ENCODE measurements at regions not wholly inside any gene's neighbourhood (a gene's known extent, or its start where the extent isn't known, plus 50 kb on each side); places are given as distances from the start of the nearest gene placed in this dataset.
"Not testable (repeated sequence)": the region's sequence is repeated elsewhere in the genome, so short reads cannot be mapped to it uniquely, and the experiment has no call there.

DNA sequence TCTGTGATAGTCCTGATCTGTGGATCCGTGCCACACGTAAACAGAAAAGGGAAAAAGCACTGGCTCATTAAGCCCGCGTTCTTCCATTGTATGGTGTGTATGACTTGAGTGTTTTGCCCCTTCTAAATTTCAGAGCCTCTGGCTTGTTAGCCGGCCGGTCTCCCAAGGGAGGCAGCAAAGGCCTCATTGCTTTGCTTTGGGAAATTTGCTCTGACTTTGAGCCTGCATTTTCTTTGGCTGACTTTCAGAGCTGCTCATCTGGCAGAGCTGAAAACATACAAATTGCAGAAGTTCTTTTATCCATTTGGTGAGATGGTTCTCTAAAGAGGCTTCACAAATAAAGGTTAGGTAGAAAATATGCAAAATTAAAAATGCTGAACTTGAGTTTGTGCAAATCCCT, 123.0 kb downstream of the UTRN start:
- WGBS (ENCODE audit: insufficient coverage) = 100% methylated on average over 6 of the region's 6 CpGs
- Mint-ChIP-seq H3K4me3 (no peak overlapping the region), H3K9me3 (ENCODE audit: insufficient read depth) (peaks cover under 1% of the 10 kb centered on the region), H3K27ac (no peak overlapping the region), H3K4me1 (peaks cover 51% of the 10 kb centered on the region), H3K27me3 (no peaks in the 10 kb centered on the region)
- ChIA-PET CTCF (no interaction called here), POLR2A (no interaction called here)
- peaks cover 98% of the 10 kb centered on the region for H3K79me2 ChIP-seq (ENCODE audit: control insufficient read depth, insufficient read depth, low read length)
- H3K4me2 ChIP-seq (replicated peaks; ENCODE audit: low read depth, low read length, poor library complexity, severe bottlenecking) = no peak overlapping the region
- H4K20me1 ChIP-seq (ENCODE audit: control insufficient read depth, insufficient read depth, low read length, poor library complexity, severe bottlenecking) = peaks cover 98% of the 10 kb centered on the region
- H3K9ac ChIP-seq (ENCODE audit: low read length) = no peak overlapping the region
- peaks cover 3 to 11% of the 10 kb centered on the region in 2 donors for H3K4me1 ChIP-seq (ENCODE audit: control insufficient read depth in 2 of 2, insufficient read depth in 2 of 2, low read length in 2 of 2)
- TF ChIP-seq EZH2 (IDR thresholded peaks at IDR 0.05; ENCODE audit: borderline replicate concordance, insufficient read depth, low read depth, low read length, poor library complexity, severe bottlenecking) = no peak
- TF ChIP-seq, protein P1, sequence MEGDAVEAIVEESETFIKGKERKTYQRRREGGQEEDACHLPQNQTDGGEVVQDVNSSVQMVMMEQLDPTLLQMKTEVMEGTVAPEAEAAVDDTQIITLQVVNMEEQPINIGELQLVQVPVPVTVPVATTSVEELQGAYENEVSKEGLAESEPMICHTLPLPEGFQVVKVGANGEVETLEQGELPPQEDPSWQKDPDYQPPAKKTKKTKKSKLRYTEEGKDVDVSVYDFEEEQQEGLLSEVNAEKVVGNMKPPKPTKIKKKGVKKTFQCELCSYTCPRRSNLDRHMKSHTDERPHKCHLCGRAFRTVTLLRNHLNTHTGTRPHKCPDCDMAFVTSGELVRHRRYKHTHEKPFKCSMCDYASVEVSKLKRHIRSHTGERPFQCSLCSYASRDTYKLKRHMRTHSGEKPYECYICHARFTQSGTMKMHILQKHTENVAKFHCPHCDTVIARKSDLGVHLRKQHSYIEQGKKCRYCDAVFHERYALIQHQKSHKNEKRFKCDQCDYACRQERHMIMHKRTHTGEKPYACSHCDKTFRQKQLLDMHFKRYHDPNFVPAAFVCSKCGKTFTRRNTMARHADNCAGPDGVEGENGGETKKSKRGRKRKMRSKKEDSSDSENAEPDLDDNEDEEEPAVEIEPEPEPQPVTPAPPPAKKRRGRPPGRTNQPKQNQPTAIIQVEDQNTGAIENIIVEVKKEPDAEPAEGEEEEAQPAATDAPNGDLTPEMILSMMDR (IDR thresholded peaks at IDR 0.05) = no peak
- no peak for ATAC-seq (ENCODE audit: low read depth)
- no peak overlapping the region for H2AFZ ChIP-seq (ENCODE audit: insufficient read depth, low read depth, low read length, poor library complexity, severe bottlenecking)
- no peaks in the 10 kb centered on the region for H3K9me3 ChIP-seq (ENCODE audit: control extremely low read depth in 1 of 3, control insufficient read depth in 2 of 3, insufficient read depth in 1 of 3, low read length in 2 of 3)
- intact Hi-C loops (cut with micrococcal nuclease) = no loop called here
- H3K4me3 ChIP-seq (ENCODE audit: control extremely low read depth in 1 of 5, extremely low read depth in 1 of 5, insufficient read depth in 1 of 5, low read depth in 2 of 5, low read length in 4 of 5) = no peak overlapping the region
- peaks cover 2 to 10% of the 10 kb centered on the region in 2 experiments for H3K36me3 ChIP-seq (replicated peaks in 1 of 2; ENCODE audit: control extremely low read depth in 1 of 2, control insufficient read depth in 1 of 2, extremely low read depth in 1 of 2, insufficient read depth in 2 of 2, low read length in 1 of 2)
- no peaks in the 10 kb centered on the region for H3K27me3 ChIP-seq (replicated peaks in 1 of 4; ENCODE audit: control extremely low read depth in 1 of 4, control insufficient read depth in 3 of 4, insufficient read depth in 4 of 4, low read length in 3 of 4)
- DNase-seq = no peak
- H3K27ac ChIP-seq (ENCODE audit: low read length in 2 of 2) = no peak overlapping the region

DNA sequence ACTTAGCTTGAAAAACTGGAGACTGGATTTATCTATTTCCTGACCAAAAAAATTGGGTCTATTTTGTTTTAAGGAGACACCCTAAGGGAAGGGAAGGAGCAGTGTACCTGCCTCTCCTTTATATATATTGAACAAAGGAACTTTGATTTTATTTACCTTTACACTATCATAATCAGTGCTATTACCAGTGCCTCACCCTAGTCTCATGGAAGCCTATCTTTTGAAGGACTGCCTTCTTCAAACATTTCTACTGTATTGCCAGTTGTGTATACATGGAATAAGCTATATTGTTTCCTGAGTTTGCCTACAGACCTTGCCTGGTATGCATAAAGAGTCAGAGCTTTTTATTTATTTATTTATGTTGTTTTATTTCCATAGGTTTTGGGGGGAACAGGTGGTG, 124.9 kb downstream of the UTRN start:
- H3K4me3 Mint-ChIP-seq = no peak overlapping the region
- H3K9me3 Mint-ChIP-seq (ENCODE audit: insufficient read depth) = peaks cover 2% of the 10 kb centered on the region
- ATAC-seq (ENCODE audit: low read depth) (no peak), DNase-seq (no peak)
- H3K36me3 ChIP-seq (replicated peaks in 1 of 2; ENCODE audit: control extremely low read depth in 1 of 2, control insufficient read depth in 1 of 2, extremely low read depth in 1 of 2, insufficient read depth in 2 of 2, low read length in 1 of 2) = peaks cover 0 to 2% of the 10 kb centered on the region in 2 experiments
- intact Hi-C loops (cut with micrococcal nuclease) = no loop called here
- TF ChIP-seq, protein P1 (IDR thresholded peaks at IDR 0.05) = no peak
- TF ChIP-seq EZH2 (IDR thresholded peaks at IDR 0.05; ENCODE audit: borderline replicate concordance, insufficient read depth, low read depth, low read length, poor library complexity, severe bottlenecking) = no peak
- peaks cover 94% of the 10 kb centered on the region for H3K79me2 ChIP-seq (ENCODE audit: control insufficient read depth, insufficient read depth, low read length)
- H3K4me2 ChIP-seq (replicated peaks; ENCODE audit: low read depth, low read length, poor library complexity, severe bottlenecking) = no peak overlapping the region
- no peak overlapping the region for H3K4me3 ChIP-seq (ENCODE audit: control extremely low read depth in 1 of 5, extremely low read depth in 1 of 5, insufficient read depth in 1 of 5, low read depth in 2 of 5, low read length in 4 of 5)
- H3K27me3 ChIP-seq (replicated peaks in 1 of 4; ENCODE audit: control extremely low read depth in 1 of 4, control insufficient read depth in 3 of 4, insufficient read depth in 4 of 4, low read length in 3 of 4) = no peaks in the 10 kb centered on the region
- ChIA-PET POLR2A (no interaction called here), CTCF (no interaction called here)
- H3K27ac Mint-ChIP-seq = no peak overlapping the region
- no peak overlapping the region for H2AFZ ChIP-seq (ENCODE audit: insufficient read depth, low read depth, low read length, poor library complexity, severe bottlenecking)
- H3K9ac ChIP-seq (ENCODE audit: low read length) = no peak overlapping the region
- peaks cover 96% of the 10 kb centered on the region for H4K20me1 ChIP-seq (ENCODE audit: control insufficient read depth, insufficient read depth, low read length, poor library complexity, severe bottlenecking)
- no peaks in the 10 kb centered on the region for H3K9me3 ChIP-seq (ENCODE audit: control extremely low read depth in 1 of 3, control insufficient read depth in 2 of 3, insufficient read depth in 1 of 3, low read length in 2 of 3)
- H3K27ac ChIP-seq (ENCODE audit: low read length in 2 of 2) = no peak overlapping the region
- H3K4me1 Mint-ChIP-seq = peaks cover 52% of the 10 kb centered on the region
- no peaks in the 10 kb centered on the region for H3K27me3 Mint-ChIP-seq
- H3K4me1 ChIP-seq (ENCODE audit: control insufficient read depth in 2 of 2, insufficient read depth in 2 of 2, low read length in 2 of 2) = peaks cover 3 to 11% of the 10 kb centered on the region in 2 donors

DNA sequence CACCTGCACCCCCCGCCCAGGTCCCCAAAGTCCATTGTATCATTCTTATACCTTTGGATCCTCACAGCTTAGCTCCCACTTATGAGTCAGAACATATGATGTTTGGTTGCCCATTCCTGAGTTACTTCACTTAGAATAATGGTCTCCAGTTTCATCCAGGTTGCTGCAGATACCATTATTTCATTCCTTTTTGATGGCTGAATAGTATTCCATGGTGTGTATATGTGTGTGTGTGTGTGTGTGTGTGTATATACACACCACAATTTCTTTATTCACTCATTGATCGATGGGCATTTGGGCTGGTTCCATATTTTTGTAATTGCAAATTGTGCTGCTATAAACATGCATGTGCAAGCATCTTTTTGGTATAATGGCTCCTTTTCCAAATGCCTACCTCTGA, 125.4 kb downstream of the UTRN start:
- CTCF ChIA-PET; H3K27ac ChIP-seq (ENCODE audit: low read length in 2 of 2); H3K27ac Mint-ChIP-seq; H3K27me3 ChIP-seq (replicated peaks in 1 of 4; ENCODE audit: control extremely low read depth in 1 of 4, control insufficient read depth in 3 of 4, insufficient read depth in 4 of 4, low read length in 3 of 4); H3K27me3 Mint-ChIP-seq; H3K36me3 ChIP-seq (replicated peaks in 1 of 2; ENCODE audit: control extremely low read depth in 1 of 2, control insufficient read depth in 1 of 2, extremely low read depth in 1 of 2, insufficient read depth in 2 of 2, low read length in 1 of 2); H3K4me2 ChIP-seq (replicated peaks; ENCODE audit: low read depth, low read length, poor library complexity, severe bottlenecking); DNase-seq; H3K4me3 ChIP-seq (ENCODE audit: control extremely low read depth in 1 of 5, extremely low read depth in 1 of 5, insufficient read depth in 1 of 5, low read depth in 2 of 5, low read length in 4 of 5); intact Hi-C loops (cut with micrococcal nuclease); POLR2A ChIA-PET; H2AFZ ChIP-seq (ENCODE audit: insufficient read depth, low read depth, low read length, poor library complexity, severe bottlenecking); H3K9me3 Mint-ChIP-seq (ENCODE audit: insufficient read depth); ATAC-seq (ENCODE audit: low read depth); H3K9me3 ChIP-seq (ENCODE audit: control extremely low read depth in 1 of 3, control insufficient read depth in 2 of 3, insufficient read depth in 1 of 3, low read length in 2 of 3); H3K4me3 Mint-ChIP-seq; H3K9ac ChIP-seq (ENCODE audit: low read length): not testable (repeated sequence)
- H4K20me1 ChIP-seq (ENCODE audit: control insufficient read depth, insufficient read depth, low read length, poor library complexity, severe bottlenecking) = peaks cover 95% of the 10 kb centered on the region
- peaks cover 3 to 11% of the 10 kb centered on the region in 2 donors for H3K4me1 ChIP-seq (ENCODE audit: control insufficient read depth in 2 of 2, insufficient read depth in 2 of 2, low read length in 2 of 2)
- 100% methylated on average over 1 of the region's 2 CpGs for WGBS (ENCODE audit: insufficient coverage)
- H3K4me1 Mint-ChIP-seq = peaks cover 56% of the 10 kb centered on the region
- H3K79me2 ChIP-seq (ENCODE audit: control insufficient read depth, insufficient read depth, low read length) = peaks cover 94% of the 10 kb centered on the region
